Gastrocnemius medialis (tissue), 4 donors: ENCODE measurements at regions not wholly inside any gene's neighbourhood (a gene's known extent, or its start where the extent isn't known, plus 50 kb on each side); places are given as distances from the start of the nearest gene placed in this dataset.

Source experiments
- POLR2A ChIP-seq, 2 donors: fragments of 450-650 bp; IDR thresholded peaks; one replicate each; pipeline ENCODE4 v1.6.1; 2017; ENCODE audit warnings: antibody characterized with exemption in 2 of 2, mild to moderate bottlenecking in 2 of 2, moderate library complexity in 2 of 2
- TF ChIP-seq, protein P1 (sequence below), 5 experiments: fragments of 450-650 bp in 3 of 5; fragments of 200-600 bp in 2 of 5; sonication (generic) in 2 of 5; IDR thresholded peaks in 4 of 5; conservative IDR thresholded peaks in 1 of 5; 1 replicate in 4 of 5; 2 replicates in 1 of 5; pipeline ENCODE4 v1.5.1; 2016 to 2019; ENCODE audit warnings: antibody characterized with exemption in 5 of 5, mild to moderate bottlenecking in 3 of 5, moderate library complexity in 3 of 5

- TF ChIP-seq, protein P1, sequence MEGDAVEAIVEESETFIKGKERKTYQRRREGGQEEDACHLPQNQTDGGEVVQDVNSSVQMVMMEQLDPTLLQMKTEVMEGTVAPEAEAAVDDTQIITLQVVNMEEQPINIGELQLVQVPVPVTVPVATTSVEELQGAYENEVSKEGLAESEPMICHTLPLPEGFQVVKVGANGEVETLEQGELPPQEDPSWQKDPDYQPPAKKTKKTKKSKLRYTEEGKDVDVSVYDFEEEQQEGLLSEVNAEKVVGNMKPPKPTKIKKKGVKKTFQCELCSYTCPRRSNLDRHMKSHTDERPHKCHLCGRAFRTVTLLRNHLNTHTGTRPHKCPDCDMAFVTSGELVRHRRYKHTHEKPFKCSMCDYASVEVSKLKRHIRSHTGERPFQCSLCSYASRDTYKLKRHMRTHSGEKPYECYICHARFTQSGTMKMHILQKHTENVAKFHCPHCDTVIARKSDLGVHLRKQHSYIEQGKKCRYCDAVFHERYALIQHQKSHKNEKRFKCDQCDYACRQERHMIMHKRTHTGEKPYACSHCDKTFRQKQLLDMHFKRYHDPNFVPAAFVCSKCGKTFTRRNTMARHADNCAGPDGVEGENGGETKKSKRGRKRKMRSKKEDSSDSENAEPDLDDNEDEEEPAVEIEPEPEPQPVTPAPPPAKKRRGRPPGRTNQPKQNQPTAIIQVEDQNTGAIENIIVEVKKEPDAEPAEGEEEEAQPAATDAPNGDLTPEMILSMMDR (IDR thresholded peaks at IDR 0.05 in 4 of 5, conservative IDR thresholded peaks at IDR 0.05 in 1 of 5), result no peak
- no peak for TF ChIP-seq POLR2A (IDR thresholded peaks at IDR 0.05)
These were observed 830.8 kb downstream of the DIAPH3 start for GRCh38 chr13:59332966-59333365.
